HFFc6 (cell line): ENCODE measurements at regions not wholly inside any gene's neighbourhood (a gene's known extent, or its start where the extent isn't known, plus 50 kb on each side); places are given as distances from the start of the nearest gene placed in this dataset.

Experiments used
- DNase-seq: peaks from one replicate; pipeline ENCODE4 v3.0.0-alpha.2; 2018
- H3K27ac Mint-ChIP-seq: 2 replicates; pipeline ENCODE4 v1.8.0; 2020; ENCODE audit warnings: mild to moderate bottlenecking, mixed read lengths
- H3K27me3 Mint-ChIP-seq: 2 replicates; pipeline ENCODE4 v1.8.0; 2021; ENCODE audit warnings: mild to moderate bottlenecking, moderate library complexity, mixed read lengths; ENCODE audit not compliant: insufficient read depth
- H3K36me3 Mint-ChIP-seq: 2 replicates; pipeline ENCODE4 v1.8.0; 2021; ENCODE audit warnings: low read depth, mixed read lengths
- H3K4me1 Mint-ChIP-seq: 2 replicates; pipeline ENCODE4 v1.8.0; 2020; ENCODE audit warnings: low read depth, mixed read lengths
- H3K4me3 Mint-ChIP-seq: 2 replicates; pipeline ENCODE4 v1.8.0; 2020; ENCODE audit warnings: mild to moderate bottlenecking, moderate library complexity, mixed read lengths
- H3K9me3 Mint-ChIP-seq: 2 replicates; pipeline ENCODE4 v1.8.0; 2020; ENCODE audit warnings: mild to moderate bottlenecking, mixed read lengths
- TF ChIP-seq, protein P1 (sequence below): fragments of 200-600 bp; sonication (generic); IDR thresholded peaks from 2 replicates; pipeline ENCODE4 v1.5.0; 2021; ENCODE audit warnings: antibody characterized with exemption, mild to moderate bottlenecking

GRCh38 chr14:100381395-100382105 is 58.4 kb downstream of the SLC25A47 start:
- Mint-ChIP-seq H3K4me1 (peaks cover 39% of the 10 kb centered on the region), H3K9me3 (no peaks in the 10 kb centered on the region), H3K27ac (no peak overlapping the region), H3K36me3 (peaks cover 4% of the 10 kb centered on the region; the same call in 1 of the 2 replicates), H3K27me3 (no peaks in the 10 kb centered on the region), H3K4me3 (no peak overlapping the region)
- TF ChIP-seq, protein P1, sequence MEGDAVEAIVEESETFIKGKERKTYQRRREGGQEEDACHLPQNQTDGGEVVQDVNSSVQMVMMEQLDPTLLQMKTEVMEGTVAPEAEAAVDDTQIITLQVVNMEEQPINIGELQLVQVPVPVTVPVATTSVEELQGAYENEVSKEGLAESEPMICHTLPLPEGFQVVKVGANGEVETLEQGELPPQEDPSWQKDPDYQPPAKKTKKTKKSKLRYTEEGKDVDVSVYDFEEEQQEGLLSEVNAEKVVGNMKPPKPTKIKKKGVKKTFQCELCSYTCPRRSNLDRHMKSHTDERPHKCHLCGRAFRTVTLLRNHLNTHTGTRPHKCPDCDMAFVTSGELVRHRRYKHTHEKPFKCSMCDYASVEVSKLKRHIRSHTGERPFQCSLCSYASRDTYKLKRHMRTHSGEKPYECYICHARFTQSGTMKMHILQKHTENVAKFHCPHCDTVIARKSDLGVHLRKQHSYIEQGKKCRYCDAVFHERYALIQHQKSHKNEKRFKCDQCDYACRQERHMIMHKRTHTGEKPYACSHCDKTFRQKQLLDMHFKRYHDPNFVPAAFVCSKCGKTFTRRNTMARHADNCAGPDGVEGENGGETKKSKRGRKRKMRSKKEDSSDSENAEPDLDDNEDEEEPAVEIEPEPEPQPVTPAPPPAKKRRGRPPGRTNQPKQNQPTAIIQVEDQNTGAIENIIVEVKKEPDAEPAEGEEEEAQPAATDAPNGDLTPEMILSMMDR, result no peak
- no peak for DNase-seq

GRCh38 chr14:100382106-100382455 is 58.9 kb downstream of the SLC25A47 start:
- DNase-seq, result no peak
- Mint-ChIP-seq H3K4me3 (no peak overlapping the region), H3K9me3 (no peaks in the 10 kb centered on the region), H3K4me1 (peaks cover 35% of the 10 kb centered on the region), H3K36me3 (peaks cover 4% of the 10 kb centered on the region; the same call in 1 of the 2 replicates), H3K27me3 (no peaks in the 10 kb centered on the region), H3K27ac (no peak overlapping the region)
- TF ChIP-seq, protein P1, result no peak

DNA sequence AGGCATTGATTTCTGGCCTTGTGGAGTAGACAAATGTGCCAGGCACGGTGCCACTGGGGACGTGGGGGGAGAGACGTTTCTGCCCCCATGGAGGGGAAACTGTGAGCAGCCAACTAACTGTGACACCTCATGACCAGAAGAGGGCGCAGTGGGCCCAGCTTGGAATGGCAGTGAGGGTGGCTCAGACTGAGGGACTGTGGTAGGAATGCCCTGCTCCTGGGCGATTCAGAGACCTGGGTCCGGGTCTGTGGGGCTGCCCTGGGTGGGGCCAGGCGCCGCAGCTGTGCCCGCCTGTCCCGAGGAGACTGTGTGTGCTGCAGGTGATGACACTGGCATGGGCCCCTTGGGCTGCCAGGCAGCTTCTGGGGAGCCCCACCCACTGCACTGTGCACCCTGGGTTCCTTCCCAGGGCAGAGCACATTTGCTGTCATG is 60.6 kb downstream of the SLC25A47 start:
- peaks cover 32% of the 10 kb centered on the region for H3K4me1 Mint-ChIP-seq
- no peak overlapping the region for H3K27ac Mint-ChIP-seq
- no peaks in the 10 kb centered on the region for H3K9me3 Mint-ChIP-seq
- TF ChIP-seq, protein P1, result peak; percentile 95
- DNase-seq, result peak; percentile 33
- no peaks in the 10 kb centered on the region for H3K36me3 Mint-ChIP-seq
- no peak overlapping the region for H3K4me3 Mint-ChIP-seq
- no peaks in the 10 kb centered on the region for H3K27me3 Mint-ChIP-seq

DNA sequence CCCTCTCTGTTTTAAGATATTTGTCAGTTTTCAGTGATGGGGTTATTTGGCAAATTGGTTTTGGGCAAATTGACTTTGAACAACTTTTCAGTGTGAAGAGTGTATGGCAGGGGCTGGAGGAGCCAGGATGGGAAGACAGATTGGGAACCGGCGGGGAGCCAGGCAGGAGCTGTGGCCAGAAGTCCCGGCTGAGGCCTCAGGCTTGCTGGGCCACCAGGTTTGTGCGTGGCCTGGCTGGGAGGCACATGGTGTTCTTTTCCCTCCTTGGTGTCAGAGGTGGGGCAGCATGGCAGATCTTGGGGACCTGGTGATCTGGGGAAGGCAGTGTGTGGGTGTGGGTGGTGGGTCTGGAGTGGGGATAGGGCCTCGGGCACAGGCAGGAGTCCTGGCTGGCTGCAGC is 61.1 kb downstream of the SLC25A47 start:
- no peak for DNase-seq
- H3K9me3 Mint-ChIP-seq, result no peaks in the 10 kb centered on the region
- no peaks in the 10 kb centered on the region for H3K27me3 Mint-ChIP-seq
- peaks cover 32% of the 10 kb centered on the region for H3K4me1 Mint-ChIP-seq
- no peak overlapping the region for H3K4me3 Mint-ChIP-seq
- peak overlapping the region; percentile 38; the same call in 1 of the 2 replicates for H3K27ac Mint-ChIP-seq
- TF ChIP-seq, protein P1, result no peak
- H3K36me3 Mint-ChIP-seq, result no peaks in the 10 kb centered on the region

- H3K9me3 Mint-ChIP-seq, result no peaks in the 10 kb centered on the region
- H3K4me3 Mint-ChIP-seq, result no peak overlapping the region
- H3K27me3 Mint-ChIP-seq, result no peaks in the 10 kb centered on the region
- TF ChIP-seq, protein P1, result peak; percentile 85
- peaks cover 32% of the 10 kb centered on the region for H3K4me1 Mint-ChIP-seq
- peak; percentile 53 for DNase-seq
- H3K27ac Mint-ChIP-seq, result no peak overlapping the region
- no peaks in the 10 kb centered on the region for H3K36me3 Mint-ChIP-seq
Observed at GRCh38 chr14:100384819-100385813, 62.0 kb downstream of the SLC25A47 start.
